RKO (cell line): ENCODE measurements at regions not wholly inside any gene's neighbourhood (a gene's known extent, or its start where the extent isn't known, plus 50 kb on each side); places are given as distances from the start of the nearest gene placed in this dataset.
"Not testable (repeated sequence)": the region's sequence is repeated elsewhere in the genome, so short reads cannot be mapped to it uniquely, and the experiment has no call there.

Experiments
- DNase-seq: peaks from one replicate; pipeline ENCODE4 v3.0.0-alpha.2; 2016; ENCODE audit warnings: low spot score

DNA sequence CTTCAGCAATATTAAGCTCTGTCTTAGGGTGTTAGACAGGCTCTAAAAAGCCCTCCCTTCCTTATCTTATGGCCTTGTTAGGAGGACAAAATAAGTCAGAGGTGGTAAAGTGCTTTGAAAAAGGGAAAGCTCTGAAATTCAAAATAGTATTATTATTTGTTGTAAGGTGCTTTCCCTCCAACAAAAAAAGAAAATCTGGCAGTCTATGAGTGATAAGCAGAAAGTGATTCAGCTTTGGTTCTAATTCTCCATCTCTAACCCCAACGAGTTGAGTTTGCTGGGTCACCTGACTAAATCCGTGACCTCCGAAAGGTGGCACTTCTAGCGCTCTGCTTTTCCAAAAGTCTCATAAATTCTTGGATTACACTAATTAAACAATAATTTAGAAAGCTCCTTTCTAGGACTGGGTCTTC is 305.1 kb downstream of the BCL2L11 start:
- DNase-seq, result not testable (repeated sequence)

DNA sequence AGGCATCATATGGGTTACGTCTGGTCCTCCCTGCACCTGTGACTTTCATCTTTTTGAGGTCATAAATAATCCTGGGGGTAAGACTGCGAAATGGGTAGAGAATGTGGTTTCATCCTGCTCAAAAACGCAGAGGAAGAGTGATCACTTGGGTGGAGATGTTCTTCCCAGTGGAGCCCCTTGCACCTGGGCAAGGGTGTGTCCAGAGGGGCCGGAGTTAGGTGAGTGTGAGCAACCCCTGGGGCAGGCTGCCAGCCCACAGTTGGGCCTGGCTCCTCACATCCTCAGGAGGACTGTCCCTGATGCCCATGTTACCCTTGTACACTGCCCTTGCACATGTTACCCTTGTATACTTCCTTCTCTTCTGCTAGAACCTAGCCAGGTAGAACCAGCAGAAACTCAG is 306.6 kb downstream of the BCL2L11 start:
- DNase-seq, result not testable (repeated sequence)

- DNase-seq, result not testable (repeated sequence)
Observed at GRCh38 chr2:111428915-111429314, 308.2 kb downstream of the BCL2L11 start.

DNA sequence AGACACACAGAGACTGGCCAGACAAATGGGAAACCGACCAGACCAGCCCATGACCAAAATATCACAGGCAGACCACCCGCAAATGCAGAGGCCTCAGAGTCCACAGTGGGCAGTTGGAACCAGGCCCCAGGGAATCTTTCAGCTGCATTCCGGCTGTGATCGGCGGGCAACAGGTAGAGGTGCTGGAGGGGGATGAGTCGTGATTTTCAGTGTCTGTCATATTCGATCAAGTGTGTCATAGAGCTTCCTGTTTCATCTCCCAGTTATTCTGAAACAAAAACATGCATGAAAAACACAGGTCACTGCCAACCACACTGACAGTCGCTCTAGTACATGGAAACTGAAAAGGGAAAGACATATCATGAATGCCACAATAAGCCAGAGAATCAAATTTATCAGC is 308.6 kb downstream of the BCL2L11 start:
- DNase-seq, result not testable (repeated sequence)

- DNase-seq, result not testable (repeated sequence)
Observed at GRCh38 chr2:111430817-111431661, 310.3 kb downstream of the BCL2L11 start.

DNA sequence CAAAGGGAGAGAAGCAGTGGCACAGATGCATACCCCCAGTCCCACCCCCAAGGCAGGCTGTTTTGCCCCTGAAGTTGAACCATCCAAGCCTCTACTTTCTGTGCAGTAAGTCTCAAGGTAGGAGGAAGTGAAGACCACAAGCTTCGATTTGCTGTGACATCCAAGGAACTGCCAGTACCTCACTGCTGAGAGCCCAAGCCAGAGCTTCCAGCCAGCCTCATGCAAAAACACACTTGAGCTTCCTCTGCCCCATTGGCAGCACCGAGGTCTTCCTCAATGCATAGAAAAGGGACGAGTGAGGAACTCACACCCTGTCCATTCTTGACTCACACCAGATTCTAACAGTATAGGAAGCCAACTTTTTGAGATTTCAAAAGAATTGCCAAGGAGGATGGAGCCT is 311.7 kb downstream of the BCL2L11 start:
- not testable (repeated sequence) for DNase-seq

GRCh38 chr2:111432916-111433499 is 312.3 kb downstream of the BCL2L11 start:
- not testable (repeated sequence) for DNase-seq

- DNase-seq, result not testable (repeated sequence)
Observed at GRCh38 chr2:111433892-111434607, 313.3 kb downstream of the BCL2L11 start.

- DNase-seq, result not testable (repeated sequence)
Observed at GRCh38 chr2:111434608-111434939, 313.9 kb downstream of the BCL2L11 start.

- not testable (repeated sequence) for DNase-seq
Observed at GRCh38 chr2:111435553-111436310, 315.0 kb downstream of the BCL2L11 start.

DNA sequence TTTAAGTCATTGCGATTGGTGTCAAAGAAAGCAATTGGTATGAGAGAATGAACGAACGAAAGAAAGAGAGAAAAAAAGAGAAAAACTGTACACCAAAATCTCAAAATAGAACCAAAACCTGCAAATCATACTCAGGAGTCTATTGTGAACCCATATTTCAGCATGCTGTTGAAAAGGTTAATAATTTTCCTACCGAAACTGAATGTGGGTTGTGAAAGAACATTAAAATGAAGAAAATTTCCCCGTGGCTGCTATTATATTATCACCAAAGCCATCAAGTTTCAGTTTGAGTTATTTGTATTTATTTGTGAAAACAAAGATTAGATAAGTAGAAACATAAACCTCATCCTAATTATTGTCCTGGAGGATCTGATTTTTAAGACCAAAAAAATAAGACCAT is 315.7 kb downstream of the BCL2L11 start:
- DNase-seq, result not testable (repeated sequence)

GRCh38 chr2:111437288-111437990 is 316.7 kb downstream of the BCL2L11 start:
- not testable (repeated sequence) for DNase-seq

GRCh38 chr2:111438161-111438560 is 317.4 kb downstream of the BCL2L11 start:
- not testable (repeated sequence) for DNase-seq

DNA sequence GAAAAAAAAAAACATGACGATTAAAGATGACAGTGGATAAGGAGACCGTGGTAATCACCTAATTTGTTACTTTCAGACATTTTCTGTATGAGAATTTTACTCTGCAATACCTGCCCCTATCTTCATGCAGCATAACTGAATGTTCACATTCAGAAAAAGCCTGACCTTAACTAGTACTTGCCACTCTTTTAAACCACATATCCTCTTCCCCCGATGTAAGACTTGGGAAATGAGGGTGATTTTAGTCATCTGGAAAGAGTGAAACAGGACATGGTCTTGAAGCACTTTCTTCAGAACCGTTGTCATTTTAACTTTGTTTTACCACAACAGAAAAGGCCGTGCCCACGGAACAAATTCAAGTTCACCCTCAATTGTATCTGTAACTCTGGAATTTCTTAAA is 318.5 kb downstream of the BCL2L11 start:
- not testable (repeated sequence) for DNase-seq

DNA sequence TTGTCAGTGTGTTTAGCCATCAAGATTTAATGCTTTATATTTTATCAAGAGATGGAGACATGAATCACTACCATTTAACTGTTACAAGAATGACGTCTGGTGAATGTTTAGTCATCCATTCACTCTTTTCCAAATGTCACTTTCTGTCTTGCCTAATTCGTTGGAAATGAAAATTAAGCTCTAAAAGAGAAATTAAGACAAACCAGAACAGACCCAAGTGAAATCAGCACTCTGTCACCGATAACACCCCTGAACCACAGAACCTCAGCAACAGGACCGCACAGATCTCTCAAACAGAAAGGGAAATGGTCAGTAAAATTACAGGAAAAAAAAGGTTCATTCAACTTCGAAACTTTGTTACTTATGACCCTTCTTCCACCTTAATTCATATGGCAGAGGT is 320.9 kb downstream of the BCL2L11 start:
- DNase-seq, result not testable (repeated sequence)

DNA sequence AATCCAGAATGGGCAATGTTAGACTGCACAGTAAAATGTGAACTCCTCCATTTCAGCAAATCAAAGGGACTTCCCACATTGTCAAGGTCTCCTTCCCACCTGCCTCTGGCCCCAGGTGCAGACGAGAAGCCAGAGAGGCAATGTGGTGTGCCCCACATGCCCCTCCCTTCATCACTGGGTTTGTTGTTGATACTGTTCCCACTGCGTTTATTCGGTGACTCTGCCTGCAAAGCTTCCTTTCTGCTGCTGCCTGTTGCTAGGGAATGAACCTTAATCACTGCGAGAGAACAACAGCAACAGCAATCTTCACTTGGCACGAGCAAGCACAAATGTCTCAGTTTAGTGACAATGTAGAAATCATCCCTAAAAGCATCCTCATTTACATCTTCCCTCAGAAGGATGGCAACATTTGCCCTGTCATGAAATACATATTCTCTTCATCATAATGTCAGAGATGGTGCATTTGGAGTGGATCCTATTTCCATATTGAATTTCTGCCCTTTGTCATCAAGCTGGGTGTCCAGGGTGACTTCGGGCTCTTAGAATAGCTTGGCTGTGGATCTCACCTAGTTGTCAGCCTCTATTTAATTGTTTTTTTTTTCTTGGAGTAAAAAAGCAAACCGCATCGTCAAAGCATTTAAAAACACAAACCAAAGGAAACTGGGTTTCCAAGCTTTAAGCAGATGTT is 322.2 kb downstream of the BCL2L11 start:
- not testable (repeated sequence) for DNase-seq

- not testable (repeated sequence) for DNase-seq
Observed at GRCh38 chr2:111444516-111444915, 323.8 kb downstream of the BCL2L11 start.

- not testable (repeated sequence) for DNase-seq
Observed at GRCh38 chr2:111445191-111445929, 324.6 kb downstream of the BCL2L11 start.

DNA sequence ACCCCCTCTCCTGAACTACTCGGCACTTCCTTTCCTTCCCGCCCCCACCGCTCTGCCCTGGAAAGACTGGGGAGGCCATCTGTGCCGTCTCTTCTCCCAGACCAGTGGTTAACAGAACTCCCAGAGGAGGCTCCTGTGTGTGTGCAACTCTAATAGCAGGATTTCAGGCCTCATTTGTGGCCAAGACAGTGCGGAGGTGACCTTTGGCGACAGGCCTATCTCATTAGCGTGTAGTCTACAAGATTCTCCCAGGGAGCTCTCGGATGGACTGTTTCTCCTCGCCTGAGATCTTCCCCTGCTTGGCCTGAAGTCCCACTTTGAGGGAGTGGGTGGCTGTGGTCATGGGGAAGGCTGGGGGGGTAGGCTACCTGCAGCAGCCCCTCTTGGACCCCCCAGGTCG is 325.2 kb downstream of the BCL2L11 start:
- DNase-seq, result not testable (repeated sequence)

- DNase-seq, result not testable (repeated sequence)
Observed at GRCh38 chr2:111447482-111447881, 326.8 kb downstream of the BCL2L11 start.
